GM23338 (cell line): ENCODE measurements at regions not wholly inside any gene's neighbourhood (a gene's known extent, or its start where the extent isn't known, plus 50 kb on each side); places are given as distances from the start of the nearest gene placed in this dataset.
"Not testable (repeated sequence)": the region's sequence is repeated elsewhere in the genome, so short reads cannot be mapped to it uniquely, and the experiment has no call there.

Source experiments
- ATAC-seq: fragments of 200-7000 bp; cut with Tn5 transposase; 3 replicates; pipeline ENCODE4 v1.9.1; 2020
- DNase-seq: peaks from one replicate; pipeline ENCODE4 v3.0.0-alpha.2; 2015; ENCODE audit warnings: low spot score
- H2AFZ ChIP-seq: fragments of 200-600 bp; sonication (generic); 2 replicates; pipeline ENCODE4 v1.8.0; 2016; ENCODE audit warnings: antibody characterized with exemption, mild to moderate bottlenecking, moderate library complexity
- H3F3A ChIP-seq: fragments of 200-600 bp; sonication (generic); replicated peaks from 2 replicates; pipeline ENCODE4 v1.8.0; 2017; ENCODE audit warnings: antibody characterized with exemption, mixed run types, low read depth
- H3K27ac ChIP-seq: fragments of 200-600 bp; sonication (generic); 2 replicates; pipeline ENCODE4 v1.6.1; 2016; ENCODE audit warnings: low read depth
- H3K27me3 ChIP-seq: fragments of 200-600 bp; sonication (generic); 2 replicates; pipeline ENCODE4 v1.8.0; 2016; ENCODE audit warnings: mild to moderate bottlenecking, mixed run types, moderate library complexity; ENCODE audit not compliant: insufficient read depth
- H3K36me3 ChIP-seq: fragments of 200-600 bp; sonication (generic); 2 replicates; pipeline ENCODE4 v1.8.0; 2016; ENCODE audit warnings: mild to moderate bottlenecking; ENCODE audit not compliant: insufficient read depth
- H3K4me1 ChIP-seq: fragments of 200-600 bp; sonication (generic); 2 replicates; pipeline ENCODE4 v1.8.0; 2016; ENCODE audit warnings: mild to moderate bottlenecking, moderate library complexity; ENCODE audit not compliant: insufficient read depth
- H3K4me2 ChIP-seq: fragments of 200-600 bp; sonication (generic); 2 replicates; pipeline ENCODE4 v1.7.1; 2017; ENCODE audit warnings: mixed run types
- H3K4me3 ChIP-seq: fragments of 200-600 bp; sonication (generic); 2 replicates; pipeline ENCODE4 v1.6.1; 2016; ENCODE audit warnings: mixed run types
- H3K79me2 ChIP-seq: fragments of 200-600 bp; sonication (generic); replicated peaks from 2 replicates; pipeline ENCODE4 v1.8.0; 2017; ENCODE audit warnings: mild to moderate bottlenecking; ENCODE audit not compliant: insufficient read depth
- H3K9me2 ChIP-seq: fragments of 200-600 bp; sonication (generic); 2 replicates; pipeline ENCODE4 v1.8.0; 2017; ENCODE audit not compliant: insufficient read depth
- H4K20me1 ChIP-seq: fragments of 200-600 bp; sonication (generic); replicated peaks from 2 replicates; pipeline ENCODE4 v1.8.0; 2017; ENCODE audit warnings: mild to moderate bottlenecking; ENCODE audit not compliant: insufficient read depth
- H3K27ac Mint-ChIP-seq: 2 replicates; pipeline ENCODE4 v1.8.0; 2020; ENCODE audit warnings: inconsistent platforms, mild to moderate bottlenecking, moderate library complexity, mixed read lengths
- H3K27me3 Mint-ChIP-seq: 3 replicates; pipeline ENCODE4 v1.8.0; 2022; ENCODE audit warnings: low read depth, mild to moderate bottlenecking, moderate library complexity, mixed read lengths, inconsistent platforms; ENCODE audit not compliant: insufficient read depth, poor library complexity
- H3K36me3 Mint-ChIP-seq: 3 replicates; pipeline ENCODE4 v1.8.0; 2021; ENCODE audit warnings: low read depth, mild to moderate bottlenecking, inconsistent platforms, moderate library complexity, mixed read lengths
- H3K4me1 Mint-ChIP-seq: 3 replicates; pipeline ENCODE4 v1.8.0; 2020; ENCODE audit warnings: mild to moderate bottlenecking, inconsistent platforms, mixed read lengths
- H3K4me3 Mint-ChIP-seq: 3 replicates; pipeline ENCODE4 v1.8.0; 2021; ENCODE audit warnings: moderate library complexity, mild to moderate bottlenecking, inconsistent platforms, mixed read lengths
- H3K9me3 Mint-ChIP-seq: 3 replicates; pipeline ENCODE4 v1.8.0; 2020; ENCODE audit warnings: moderate library complexity, mild to moderate bottlenecking, inconsistent platforms, mixed read lengths

GRCh38 chr15:20265710-20266109 is 275.9 kb downstream of the GOLGA6L6 start:
- not testable (repeated sequence) for H2AFZ ChIP-seq, H3K4me1 ChIP-seq, H3K27me3 ChIP-seq, H3K27me3 Mint-ChIP-seq, H4K20me1 ChIP-seq, H3K4me1 Mint-ChIP-seq, DNase-seq, H3K79me2 ChIP-seq, H3K9me2 ChIP-seq, H3K4me3 ChIP-seq, H3K36me3 Mint-ChIP-seq, H3K4me3 Mint-ChIP-seq, ATAC-seq, H3K27ac Mint-ChIP-seq, H3K27ac ChIP-seq, H3F3A ChIP-seq, H3K4me2 ChIP-seq
- H3K9me3 Mint-ChIP-seq = peaks cover 14% of the 10 kb centered on the region; the same call in 2 of the 3 replicates
- H3K36me3 ChIP-seq = peaks cover 32% of the 10 kb centered on the region; the same call in 1 of the 2 replicates

GRCh38 chr15:20261321-20262280 is 280.0 kb downstream of the GOLGA6L6 start:
- Mint-ChIP-seq H3K9me3 (peaks cover 14% of the 10 kb centered on the region), H3K36me3 (peaks cover 30% of the 10 kb centered on the region), H3K27me3 (peaks cover 15% of the 10 kb centered on the region)
- H2AFZ ChIP-seq, H3K4me3 Mint-ChIP-seq, H3K4me1 ChIP-seq, H3F3A ChIP-seq, H3K27me3 ChIP-seq, H3K79me2 ChIP-seq, H3K27ac Mint-ChIP-seq, H3K4me3 ChIP-seq, H3K27ac ChIP-seq, ATAC-seq, H3K36me3 ChIP-seq, H3K4me2 ChIP-seq, H3K9me2 ChIP-seq, H3K4me1 Mint-ChIP-seq, H4K20me1 ChIP-seq, DNase-seq: not testable (repeated sequence)

- not testable (repeated sequence) for H3K4me2 ChIP-seq, H3K9me2 ChIP-seq, H3K4me1 ChIP-seq, H3K4me1 Mint-ChIP-seq, DNase-seq, ATAC-seq, H3K27ac ChIP-seq, H3K4me3 ChIP-seq, H4K20me1 ChIP-seq, H3K79me2 ChIP-seq, H3F3A ChIP-seq, H3K36me3 ChIP-seq, H3K27me3 ChIP-seq, H3K27ac Mint-ChIP-seq, H2AFZ ChIP-seq, H3K4me3 Mint-ChIP-seq
- Mint-ChIP-seq H3K9me3 (peaks cover 11% of the 10 kb centered on the region), H3K27me3 (peaks cover 16% of the 10 kb centered on the region), H3K36me3 (peaks cover 31% of the 10 kb centered on the region)
Observed at GRCh38 chr15:20260650-20261049, 280.9 kb downstream of the GOLGA6L6 start.

- H3F3A ChIP-seq, H3K27me3 ChIP-seq, H3K4me1 ChIP-seq, H4K20me1 ChIP-seq, H3K9me2 ChIP-seq, H2AFZ ChIP-seq, H3K4me3 ChIP-seq, DNase-seq, H3K4me1 Mint-ChIP-seq, H3K27ac ChIP-seq, H3K4me2 ChIP-seq, ATAC-seq, H3K4me3 Mint-ChIP-seq, H3K27ac Mint-ChIP-seq, H3K79me2 ChIP-seq, H3K36me3 ChIP-seq: not testable (repeated sequence)
- H3K27me3 Mint-ChIP-seq = peaks cover 16% of the 10 kb centered on the region
- H3K36me3 Mint-ChIP-seq = peaks cover 35% of the 10 kb centered on the region
- H3K9me3 Mint-ChIP-seq = peaks cover 12% of the 10 kb centered on the region
Observed at GRCh38 chr15:20259559-20260190, 281.9 kb downstream of the GOLGA6L6 start.

- not testable (repeated sequence) for H3K4me3 Mint-ChIP-seq, H3K4me2 ChIP-seq, H3K9me2 ChIP-seq, H3K36me3 ChIP-seq, H3K4me3 ChIP-seq, H3K4me1 Mint-ChIP-seq, H3K4me1 ChIP-seq, H3K27ac Mint-ChIP-seq, H2AFZ ChIP-seq, H3F3A ChIP-seq, ATAC-seq, H3K79me2 ChIP-seq, H3K27me3 ChIP-seq, H4K20me1 ChIP-seq, DNase-seq, H3K27ac ChIP-seq
- Mint-ChIP-seq H3K9me3 (peaks cover 41% of the 10 kb centered on the region), H3K36me3 (peaks cover 56% of the 10 kb centered on the region), H3K27me3 (peaks cover 19% of the 10 kb centered on the region)
Observed at GRCh38 chr15:20256394-20256793, 285.2 kb downstream of the GOLGA6L6 start.

GRCh38 chr15:20255641-20256040 is 286.0 kb downstream of the GOLGA6L6 start:
- ATAC-seq, H3K36me3 ChIP-seq, H3K4me3 ChIP-seq, DNase-seq, H3K4me2 ChIP-seq, H3F3A ChIP-seq, H3K4me3 Mint-ChIP-seq, H4K20me1 ChIP-seq, H3K27ac ChIP-seq, H3K27ac Mint-ChIP-seq, H3K4me1 Mint-ChIP-seq, H3K79me2 ChIP-seq, H2AFZ ChIP-seq, H3K9me2 ChIP-seq, H3K4me1 ChIP-seq, H3K27me3 ChIP-seq: not testable (repeated sequence)
- H3K27me3 Mint-ChIP-seq = peaks cover 19% of the 10 kb centered on the region
- peaks cover 61% of the 10 kb centered on the region for H3K36me3 Mint-ChIP-seq
- H3K9me3 Mint-ChIP-seq = peaks cover 48% of the 10 kb centered on the region
